IMR-90 (cell line): ENCODE measurements at regions not wholly inside any gene's neighbourhood (a gene's known extent, or its start where the extent isn't known, plus 50 kb on each side); places are given as distances from the start of the nearest gene placed in this dataset.

Experiments used
- ATAC-seq: fragments of 200-7000 bp; cut with Tn5 transposase; 2 replicates; pipeline ENCODE4 v1.9.1; 2020; ENCODE audit warnings: low read depth, mild to moderate bottlenecking, moderate library complexity
- BruUV-seq: library from RNA; stranded (reverse); fragments of 400-500 nt; replicated peaks from 2 replicates; lab custom pipeline; 2021; lab: Mats Ljungman, UMichigan
- CTCF ChIA-PET: fragments of 300-600 bp; formaldehyde crosslinking; extraction: SDS; loops from one replicate; lab custom pipeline; 2021; ENCODE audit warnings: antibody characterized with exemption; lab: Yijun Ruan, JAX
- POLR2A ChIA-PET: fragments of 300-600 bp; sonication (Branson Sonifier 250); formaldehyde crosslinking; loops from one replicate; lab custom pipeline; 2022; ENCODE audit warnings: antibody characterized with exemption; ENCODE audit not compliant: unreplicated experiment; lab: Charles Lee
- DNase-seq: peaks from one replicate; pipeline ENCODE4 v3.0.0; 2013
- H2AFZ ChIP-seq: replicated peaks from 2 replicates; pipeline ENCODE3; 2013; ENCODE audit warnings: low read length, mild to moderate bottlenecking; ENCODE audit not compliant: poor library complexity
- H2AK5ac ChIP-seq: 2 replicates; pipeline ENCODE4 v1.6.1; 2013; ENCODE audit warnings: low read depth, low read length, inconsistent platforms
- H2AK9ac ChIP-seq: replicated peaks from 2 replicates; pipeline ENCODE3; 2013; ENCODE audit warnings: mild to moderate bottlenecking, low read depth, low read length, moderate library complexity; ENCODE audit not compliant: poor library complexity
- H2BK120ac ChIP-seq: 2 replicates; pipeline ENCODE4 v1.6.1; 2013; ENCODE audit warnings: low read depth, low read length, inconsistent platforms
- H2BK15ac ChIP-seq: 3 replicates; pipeline ENCODE4 v1.6.1; 2013; ENCODE audit warnings: low read depth, low read length, inconsistent platforms
- H2BK20ac ChIP-seq: 2 replicates; pipeline ENCODE4 v1.6.1; 2013; ENCODE audit warnings: low read depth, mild to moderate bottlenecking, inconsistent platforms, low read length, moderate library complexity
- H2BK5ac ChIP-seq: 2 replicates; pipeline ENCODE4 v1.6.1; 2013; ENCODE audit warnings: mild to moderate bottlenecking, low read depth, low read length, inconsistent platforms; ENCODE audit not compliant: poor library complexity, severe bottlenecking
- H3K14ac ChIP-seq: replicated peaks from 2 replicates; pipeline ENCODE4 v1.6.1; 2013; ENCODE audit warnings: low read depth, low read length, inconsistent platforms
- H3K18ac ChIP-seq: 2 replicates; pipeline ENCODE4 v1.6.1; 2013; ENCODE audit warnings: low read depth, low read length, control low read depth
- H3K23ac ChIP-seq: 2 replicates; pipeline ENCODE4 v1.6.1; 2013; ENCODE audit warnings: low read depth, low read length, inconsistent platforms
- H3K27ac ChIP-seq: 2 replicates; pipeline ENCODE4 v1.5.1; 2013; ENCODE audit warnings: mild to moderate bottlenecking, control low read depth, low read length; ENCODE audit not compliant: insufficient read depth
- H3K27me3 ChIP-seq: 2 replicates; pipeline ENCODE4 v1.6.1; 2013; ENCODE audit warnings: low read length; ENCODE audit not compliant: control insufficient read depth, insufficient read depth
- H3K36me3 ChIP-seq: 2 replicates; pipeline ENCODE4 v1.6.1; 2013; ENCODE audit warnings: low read length, mixed read lengths; ENCODE audit not compliant: control insufficient read depth, insufficient read depth
- H3K4ac ChIP-seq: 2 replicates; pipeline ENCODE4 v1.6.1; 2013; ENCODE audit warnings: low read depth, low read length, inconsistent platforms
- H3K4me1 ChIP-seq: 2 replicates; pipeline ENCODE4 v1.6.1; 2013; ENCODE audit warnings: low read length, mixed read lengths; ENCODE audit not compliant: control insufficient read depth, insufficient read depth
- H3K4me2 ChIP-seq: 2 replicates; pipeline ENCODE4 v1.6.1; 2013; ENCODE audit warnings: low read depth, mild to moderate bottlenecking, control low read depth, low read length, moderate library complexity
- H3K4me3 ChIP-seq: 2 replicates; pipeline ENCODE4 v1.5.1; 2013; ENCODE audit warnings: low read depth, mild to moderate bottlenecking, control low read depth, low read length, moderate library complexity; ENCODE audit not compliant: insufficient read depth
- H3K56ac ChIP-seq: 2 replicates; pipeline ENCODE4 v1.6.1; 2013; ENCODE audit warnings: low read length, inconsistent platforms; ENCODE audit not compliant: insufficient read depth; ENCODE audit errors: extremely low read depth
- H3K79me1 ChIP-seq, 2 experiments: 2 replicates each; pipeline ENCODE4 v1.6.1; 2013; ENCODE audit warnings: low read length in 2 of 2, inconsistent platforms in 1 of 2, low read depth in 1 of 2
- H3K9ac ChIP-seq: 2 replicates; pipeline ENCODE4 v1.6.1; 2013; ENCODE audit warnings: low read depth, low read length, control low read depth
- H3K9me1 ChIP-seq: 2 replicates; pipeline ENCODE4 v1.6.1; 2013; ENCODE audit warnings: low read length, inconsistent platforms; ENCODE audit not compliant: insufficient read depth
- H3K9me3 ChIP-seq: 2 replicates; pipeline ENCODE4 v1.6.1; 2013; ENCODE audit warnings: low read length; ENCODE audit not compliant: control insufficient read depth, insufficient read depth
- H4K20me1 ChIP-seq: 2 replicates; pipeline ENCODE4 v1.6.1; 2013; ENCODE audit warnings: low read length, inconsistent platforms; ENCODE audit not compliant: insufficient read depth
- H4K5ac ChIP-seq: 2 replicates; pipeline ENCODE4 v1.6.1; 2013; ENCODE audit warnings: mild to moderate bottlenecking, low read depth, low read length, control low read depth
- H4K8ac ChIP-seq, 2 experiments: 2 replicates each; pipeline ENCODE4 v1.6.1; 2013; ENCODE audit warnings: low read depth in 2 of 2, low read length in 2 of 2, control low read depth in 1 of 2, inconsistent platforms in 1 of 2
- H4K91ac ChIP-seq: 2 replicates; pipeline ENCODE4 v1.6.1; 2013; ENCODE audit warnings: low read depth, low read length, inconsistent platforms; ENCODE audit not compliant: insufficient read depth
- CEBPB ChIP-seq: IDR thresholded peaks from 2 replicates; pipeline ENCODE4 v1.6.1; 2012; ENCODE audit warnings: low read depth, low read length, improper control_type of control experiment
- FOS ChIP-seq: fragments of 150-350 bp; IDR thresholded peaks from 2 replicates; pipeline ENCODE4 v1.6.1; 2016; ENCODE audit warnings: low read depth, low read length
- MAFK ChIP-seq: IDR thresholded peaks from 2 replicates; pipeline ENCODE4 v1.6.1; 2012; ENCODE audit warnings: low read depth, low read length, improper control_type of control experiment
- MAZ ChIP-seq: IDR thresholded peaks from 2 replicates; pipeline ENCODE4 v1.6.1; 2012; ENCODE audit warnings: low read depth, mild to moderate bottlenecking, low read length, improper control_type of control experiment, moderate library complexity, borderline replicate concordance
- MXI1 ChIP-seq: IDR thresholded peaks from 2 replicates; pipeline ENCODE4 v1.6.1; 2012; ENCODE audit warnings: low read depth, mild to moderate bottlenecking, low read length, moderate library complexity, borderline replicate concordance
- NFE2L2 ChIP-seq: fragments of 150-350 bp; IDR thresholded peaks from 2 replicates; pipeline ENCODE4 v1.6.1; 2016; ENCODE audit warnings: low read depth, mild to moderate bottlenecking, low read length
- RAD21 ChIP-seq: IDR thresholded peaks from 2 replicates; pipeline ENCODE4 v1.6.1; 2012; ENCODE audit warnings: low read length, improper control_type of control experiment
- SMC3 ChIP-seq: fragments of 150-350 bp; IDR thresholded peaks from 2 replicates; pipeline ENCODE4 v1.6.1; 2016; ENCODE audit warnings: low read depth, mild to moderate bottlenecking, antibody characterized with exemption, low read length, moderate library complexity
- USF2 ChIP-seq: fragments of 150-350 bp; IDR thresholded peaks from 2 replicates; pipeline ENCODE4 v1.6.1; 2017; ENCODE audit warnings: mild to moderate bottlenecking, antibody characterized with exemption, low read length, low read depth
- WGBS, 2 experiments: methylation state at CpG; one replicate each; pipeline versions ENCODE4 v1.1.5 to v1.1.7; 2013; ENCODE audit warnings: missing lambda C conversion rate in 2 of 2; ENCODE audit not compliant: insufficient read length in 1 of 2; ENCODE audit errors: extremely low coverage in 2 of 2; 5-methylcytosine and 5-hydroxymethylcytosine counted together
- dilution Hi-C: fragments of 300-500 bp; cut with HindIII; formaldehyde crosslinking; loops from one replicate; pipeline ENCODE4 v1.14.3; 2018; ENCODE audit warnings: low sequenced_read_pairs; ENCODE audit not compliant: unreplicated experiment
- in situ Hi-C: fragments of 300-500 bp; cut with MboI; formaldehyde crosslinking; loops from 3 replicates; pipeline ENCODE4 v1.14.3; 2019; ENCODE audit warnings: low sequenced_read_pairs, inconsistent platforms, mixed read lengths
- intact Hi-C: fragments of 100-400 bp; cut with micrococcal nuclease; formaldehyde crosslinking; loops from 2 replicates; pipeline ENCODE4 v1.10.0; 2022

- DNase-seq = no peak
- no peaks in the 10 kb centered on the region for H3K27me3 ChIP-seq
- H3K9me3 ChIP-seq = peaks cover 11% of the 10 kb centered on the region
- H3K9ac ChIP-seq = no peak overlapping the region
- H4K91ac ChIP-seq = no peak overlapping the region
- H3K18ac ChIP-seq = no peak overlapping the region
- no peaks in the 10 kb centered on the region for H3K9me1 ChIP-seq
- ChIA-PET CTCF (no interaction called here), POLR2A (no interaction called here)
- H2BK5ac ChIP-seq = no peak overlapping the region
- no peak overlapping the region for H2AK5ac ChIP-seq
- dilution Hi-C loops (no loop called here), intact Hi-C loops (no loop called here), in situ Hi-C loops (no loop called here)
- BruUV-seq = no TSS peak
- H2BK15ac ChIP-seq = no peak overlapping the region
- no peak overlapping the region for H3K4me3 ChIP-seq
- no peak overlapping the region for H2BK20ac ChIP-seq
- H3K27ac ChIP-seq = no peak overlapping the region
- H2AFZ ChIP-seq = no peak overlapping the region
- H3K23ac ChIP-seq = no peak overlapping the region
- H3K79me1 ChIP-seq = no peaks in the 10 kb centered on the region
- no peak for ATAC-seq
- WGBS, 2 experiments = no CpG with 5 or more reads among the region's 2 CpGs
- H3K4ac ChIP-seq = no peak overlapping the region
- no peaks in the 10 kb centered on the region for H3K4me1 ChIP-seq
- H3K14ac ChIP-seq = no peak overlapping the region
- TF ChIP-seq FOS (no peak), NFE2L2 (no peak), MAZ (no peak), MAFK (no peak), CEBPB (no peak), USF2 (no peak), MXI1 (no peak), SMC3 (no peak), RAD21 (no peak)
- no peak overlapping the region for H3K56ac ChIP-seq
- no peaks in the 10 kb centered on the region for H4K20me1 ChIP-seq
- H2BK120ac ChIP-seq = no peak overlapping the region
- no peaks in the 10 kb centered on the region for H3K36me3 ChIP-seq
- no peak overlapping the region for H4K5ac ChIP-seq
- H4K8ac ChIP-seq = no peak overlapping the region
- H3K4me2 ChIP-seq = no peak overlapping the region
- H2AK9ac ChIP-seq = no peak overlapping the region
These were observed 248.4 kb downstream of the TLR4 start for GRCh38 chr9:117952581-117952980.
